ENCODE measurements at regions not wholly inside any gene's neighbourhood (a gene's known extent, or its start where the extent isn't known, plus 50 kb on each side); places are given as distances from the start of the nearest gene placed in this dataset.

DNA sequence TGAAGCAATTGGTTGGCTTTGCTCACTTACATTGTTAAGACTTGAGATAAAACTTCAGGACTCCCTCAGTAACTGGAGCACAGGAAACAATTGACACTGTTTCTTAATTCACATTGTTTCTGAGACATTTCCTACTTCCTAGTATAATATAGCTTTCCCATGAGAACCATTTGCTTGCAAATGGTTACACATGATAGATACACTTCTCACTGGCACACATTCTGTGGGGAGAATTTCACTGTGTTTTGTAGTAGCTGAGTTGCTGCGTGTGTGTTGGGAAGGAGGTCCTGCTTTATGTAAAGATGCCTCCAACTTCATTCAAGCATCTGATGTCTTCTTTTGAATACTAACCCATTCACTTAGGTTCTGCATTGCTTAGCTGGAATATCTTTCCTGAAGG lies 85.3 kb upstream of the SLC4A4 start:
- no peak for DNase-seq (ENCODE audit: extremely low spot score, unreplicated experiment)
- no peaks in the 10 kb centered on the region for H3K9me3 Mint-ChIP-seq (ENCODE audit: unreplicated experiment)
- H3K36me3 Mint-ChIP-seq (ENCODE audit: unreplicated experiment), result peaks cover 14% of the 10 kb centered on the region
- H3K4me1 Mint-ChIP-seq (ENCODE audit: unreplicated experiment), result peaks cover 31% of the 10 kb centered on the region
- no peak overlapping the region for H3K4me3 Mint-ChIP-seq (ENCODE audit: unreplicated experiment)
- no peak overlapping the region for H3K27ac Mint-ChIP-seq (ENCODE audit: unreplicated experiment)
- H3K27me3 Mint-ChIP-seq (ENCODE audit: unreplicated experiment), result no peaks in the 10 kb centered on the region
- TF ChIP-seq, protein P1, sequence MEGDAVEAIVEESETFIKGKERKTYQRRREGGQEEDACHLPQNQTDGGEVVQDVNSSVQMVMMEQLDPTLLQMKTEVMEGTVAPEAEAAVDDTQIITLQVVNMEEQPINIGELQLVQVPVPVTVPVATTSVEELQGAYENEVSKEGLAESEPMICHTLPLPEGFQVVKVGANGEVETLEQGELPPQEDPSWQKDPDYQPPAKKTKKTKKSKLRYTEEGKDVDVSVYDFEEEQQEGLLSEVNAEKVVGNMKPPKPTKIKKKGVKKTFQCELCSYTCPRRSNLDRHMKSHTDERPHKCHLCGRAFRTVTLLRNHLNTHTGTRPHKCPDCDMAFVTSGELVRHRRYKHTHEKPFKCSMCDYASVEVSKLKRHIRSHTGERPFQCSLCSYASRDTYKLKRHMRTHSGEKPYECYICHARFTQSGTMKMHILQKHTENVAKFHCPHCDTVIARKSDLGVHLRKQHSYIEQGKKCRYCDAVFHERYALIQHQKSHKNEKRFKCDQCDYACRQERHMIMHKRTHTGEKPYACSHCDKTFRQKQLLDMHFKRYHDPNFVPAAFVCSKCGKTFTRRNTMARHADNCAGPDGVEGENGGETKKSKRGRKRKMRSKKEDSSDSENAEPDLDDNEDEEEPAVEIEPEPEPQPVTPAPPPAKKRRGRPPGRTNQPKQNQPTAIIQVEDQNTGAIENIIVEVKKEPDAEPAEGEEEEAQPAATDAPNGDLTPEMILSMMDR (IDR thresholded peaks at IDR 0.05), result no peak

DNA sequence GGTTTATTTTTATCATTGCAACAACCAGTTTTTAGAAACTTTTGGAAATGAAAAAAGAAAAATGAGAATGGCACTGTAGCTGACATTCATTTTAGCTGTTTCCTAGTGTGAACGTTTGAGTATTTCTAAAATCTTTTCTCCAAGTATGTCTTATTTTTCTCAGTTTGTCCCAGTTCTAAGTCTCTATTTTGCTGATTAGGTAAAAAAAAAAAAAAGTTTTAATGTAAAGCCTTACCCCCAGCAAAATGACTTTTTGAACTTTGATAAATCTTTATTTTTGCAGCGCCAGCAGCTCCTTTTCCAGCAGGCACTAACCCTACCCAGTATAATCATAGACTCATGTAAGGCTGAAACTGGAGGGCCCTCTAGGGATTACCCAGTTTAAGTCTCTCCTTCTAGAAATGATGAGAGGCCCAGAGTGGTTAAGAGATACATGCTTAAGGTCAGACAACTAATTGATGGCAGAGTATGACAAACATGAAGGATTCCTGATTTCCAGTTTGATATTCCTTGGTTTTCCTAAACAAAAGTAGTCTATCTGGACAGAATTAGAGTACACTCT lies 84.3 kb upstream of the SLC4A4 start:
- H3K9me3 Mint-ChIP-seq (ENCODE audit: unreplicated experiment), result no peaks in the 10 kb centered on the region
- TF ChIP-seq, protein P1 (IDR thresholded peaks at IDR 0.05), result no peak
- H3K4me3 Mint-ChIP-seq (ENCODE audit: unreplicated experiment), result no peak overlapping the region
- peaks cover 2% of the 10 kb centered on the region for H3K27me3 Mint-ChIP-seq (ENCODE audit: unreplicated experiment)
- DNase-seq (ENCODE audit: extremely low spot score, unreplicated experiment), result no peak
- H3K36me3 Mint-ChIP-seq (ENCODE audit: unreplicated experiment), result peaks cover 18% of the 10 kb centered on the region
- H3K27ac Mint-ChIP-seq (ENCODE audit: unreplicated experiment), result no peak overlapping the region
- peaks cover 31% of the 10 kb centered on the region for H3K4me1 Mint-ChIP-seq (ENCODE audit: unreplicated experiment)

DNA sequence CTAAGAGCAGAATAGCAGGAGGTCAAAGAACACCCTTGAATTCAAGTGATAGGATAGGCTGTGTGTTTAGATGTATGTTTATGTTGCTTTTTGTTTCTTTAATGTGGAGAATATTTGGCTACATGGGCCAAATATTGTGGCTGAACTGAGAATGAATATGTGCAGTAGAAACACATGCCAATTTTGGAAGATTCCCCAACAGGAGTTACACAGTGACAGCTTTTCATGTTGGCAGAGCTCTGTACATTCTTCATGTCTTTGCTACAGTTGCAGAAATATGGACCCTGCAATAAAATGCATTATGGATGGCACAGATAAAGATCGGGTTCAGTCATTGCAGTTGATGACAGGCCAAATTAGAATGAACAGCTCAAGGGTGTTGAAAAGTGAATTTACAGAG lies 82.8 kb upstream of the SLC4A4 start:
- Mint-ChIP-seq H3K4me1 (ENCODE audit: unreplicated experiment) (peaks cover 33% of the 10 kb centered on the region), H3K27me3 (ENCODE audit: unreplicated experiment) (peaks cover 2% of the 10 kb centered on the region), H3K27ac (ENCODE audit: unreplicated experiment) (no peak overlapping the region), H3K36me3 (ENCODE audit: unreplicated experiment) (peaks cover 18% of the 10 kb centered on the region), H3K9me3 (ENCODE audit: unreplicated experiment) (no peaks in the 10 kb centered on the region), H3K4me3 (ENCODE audit: unreplicated experiment) (no peak overlapping the region)
- TF ChIP-seq, protein P1 (IDR thresholded peaks at IDR 0.05), result no peak
- DNase-seq (ENCODE audit: extremely low spot score, unreplicated experiment), result no peak

DNA sequence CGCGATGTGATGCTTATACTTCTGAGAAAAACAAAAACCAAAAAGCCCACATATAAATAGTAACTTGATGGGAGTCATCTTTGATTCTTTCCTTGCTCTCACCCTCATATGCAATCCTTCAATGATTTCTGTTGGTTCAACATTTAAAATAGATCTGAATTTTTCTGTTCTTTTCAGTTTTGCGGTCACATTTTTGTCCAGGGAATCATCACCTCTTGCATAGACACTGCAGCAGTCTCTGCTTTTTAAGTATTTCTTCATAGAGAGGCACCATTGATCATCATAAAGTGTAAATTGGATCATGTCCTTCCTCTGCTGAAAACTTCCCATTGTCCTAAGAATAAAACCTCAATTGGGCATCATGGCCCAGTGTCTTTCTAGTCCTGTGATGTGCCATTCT lies 81.1 kb upstream of the SLC4A4 start:
- Mint-ChIP-seq H3K27me3 (ENCODE audit: unreplicated experiment) (peaks cover 2% of the 10 kb centered on the region), H3K4me3 (ENCODE audit: unreplicated experiment) (no peak overlapping the region), H3K9me3 (ENCODE audit: unreplicated experiment) (no peaks in the 10 kb centered on the region), H3K27ac (ENCODE audit: unreplicated experiment) (no peak overlapping the region), H3K36me3 (ENCODE audit: unreplicated experiment) (peaks cover 18% of the 10 kb centered on the region), H3K4me1 (ENCODE audit: unreplicated experiment) (peaks cover 31% of the 10 kb centered on the region)
- DNase-seq (ENCODE audit: extremely low spot score, unreplicated experiment), result no peak
- TF ChIP-seq, protein P1 (IDR thresholded peaks at IDR 0.05), result no peak

DNA sequence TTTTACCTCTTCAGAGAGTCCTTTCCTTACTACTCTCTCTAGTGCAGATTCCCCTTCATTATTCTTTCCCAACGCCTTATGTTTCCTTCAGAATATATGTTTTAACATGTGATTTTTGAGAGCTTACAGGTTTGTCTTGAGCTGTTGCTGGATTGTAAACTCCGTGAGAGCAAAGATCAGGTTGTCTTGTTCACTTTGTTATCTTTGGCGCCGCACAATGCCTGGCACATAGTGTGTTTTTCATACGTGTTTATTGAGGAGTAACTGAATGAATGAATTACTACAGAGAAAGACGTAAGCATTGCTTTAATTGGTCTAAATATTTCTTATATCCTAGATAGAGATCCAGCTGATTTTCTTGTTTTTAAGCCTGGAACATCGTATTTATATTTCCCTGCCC lies 80.5 kb upstream of the SLC4A4 start:
- Mint-ChIP-seq H3K9me3 (ENCODE audit: unreplicated experiment) (no peaks in the 10 kb centered on the region), H3K4me3 (ENCODE audit: unreplicated experiment) (no peak overlapping the region), H3K36me3 (ENCODE audit: unreplicated experiment) (peaks cover 18% of the 10 kb centered on the region), H3K4me1 (ENCODE audit: unreplicated experiment) (peaks cover 32% of the 10 kb centered on the region), H3K27ac (ENCODE audit: unreplicated experiment) (no peak overlapping the region), H3K27me3 (ENCODE audit: unreplicated experiment) (peaks cover 2% of the 10 kb centered on the region)
- TF ChIP-seq, protein P1 (IDR thresholded peaks at IDR 0.05), result no peak
- DNase-seq (ENCODE audit: extremely low spot score, unreplicated experiment), result no peak

All from osteocyte (in vitro differentiated cells).